ENCODE measurements at regions not wholly inside any gene's neighbourhood (a gene's known extent, or its start where the extent isn't known, plus 50 kb on each side); places are given as distances from the start of the nearest gene placed in this dataset.

GRCh38 chr3:39593341-39593740 lies 125.9 kb downstream of the MOBP start:
- Histone ChIP-seq H3K4me1 (ENCODE audit: insufficient read depth, low read length, severe bottlenecking) (no peaks in the 10 kb centered on the region), H3K9me3 (ENCODE audit: low read length) (no peaks in the 10 kb centered on the region), H3F3A (ENCODE audit: insufficient read depth, low read length) (no peaks in the 10 kb centered on the region), H3K4me3 (ENCODE audit: low read depth, low read length, poor library complexity, severe bottlenecking) (no peak overlapping the region), H4K20me1 (ENCODE audit: insufficient read depth, low read length) (no peaks in the 10 kb centered on the region), H3K27me3 (ENCODE audit: insufficient read depth, low read length) (no peaks in the 10 kb centered on the region), H3K9me2 (ENCODE audit: low read depth, low read length) (no peaks in the 10 kb centered on the region), H3K27ac (ENCODE audit: low read depth, low read length, poor library complexity, severe bottlenecking) (no peak overlapping the region), H3K4me2 (ENCODE audit: low read length) (no peak overlapping the region), H2AFZ (ENCODE audit: low read length) (no peak overlapping the region), H3K36me3 (ENCODE audit: insufficient read depth, low read length) (no peaks in the 10 kb centered on the region), H3K79me2 (ENCODE audit: insufficient read depth, low read length) (no peaks in the 10 kb centered on the region), H3K9ac (ENCODE audit: low read length) (no peak overlapping the region)
- TF ChIP-seq CTCF (IDR thresholded peaks at IDR 0.05; ENCODE audit: low read length): no peak

DNA sequence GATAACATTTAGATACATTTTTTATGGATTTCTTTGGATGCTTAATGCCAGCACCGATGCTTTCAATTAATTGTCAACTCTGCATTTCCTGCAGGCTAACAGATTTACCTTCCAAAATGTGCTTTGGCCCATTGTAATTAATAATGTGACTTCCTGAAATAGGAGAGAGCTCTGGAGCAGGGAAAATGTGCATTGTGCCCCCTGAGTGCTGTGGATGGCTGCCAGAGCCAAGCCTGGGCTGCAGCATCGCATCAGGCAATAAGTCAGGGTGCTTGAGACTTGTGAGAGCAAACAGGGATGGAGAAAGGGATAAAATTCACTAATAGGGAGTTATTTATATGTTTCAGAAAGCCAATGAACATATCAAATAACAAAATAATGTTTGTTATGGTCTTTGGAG lies 133.8 kb downstream of the MOBP start:
- H3K27me3 ChIP-seq (ENCODE audit: insufficient read depth, low read length): no peaks in the 10 kb centered on the region
- no peaks in the 10 kb centered on the region for H3K9me3 ChIP-seq (ENCODE audit: low read length)
- H3K27ac ChIP-seq (ENCODE audit: low read depth, low read length, poor library complexity, severe bottlenecking): no peak overlapping the region
- TF ChIP-seq EZH2 (IDR thresholded peaks at IDR 0.05; ENCODE audit: borderline replicate concordance, low read length) (no peak), CTCF (IDR thresholded peaks at IDR 0.05; ENCODE audit: low read length) (no peak)
- H3K79me2 ChIP-seq (ENCODE audit: insufficient read depth, low read length): no peaks in the 10 kb centered on the region
- H2AFZ ChIP-seq (ENCODE audit: low read length): no peak overlapping the region
- no peak overlapping the region for H3K4me3 ChIP-seq (ENCODE audit: low read depth, low read length, poor library complexity, severe bottlenecking)
- H3F3A ChIP-seq (ENCODE audit: insufficient read depth, low read length): no peaks in the 10 kb centered on the region
- no peaks in the 10 kb centered on the region for H3K36me3 ChIP-seq (ENCODE audit: insufficient read depth, low read length)
- H3K9me2 ChIP-seq (ENCODE audit: low read depth, low read length): no peaks in the 10 kb centered on the region
- no peak overlapping the region for H3K9ac ChIP-seq (ENCODE audit: low read length)
- H4K20me1 ChIP-seq (ENCODE audit: insufficient read depth, low read length): no peaks in the 10 kb centered on the region
- no peak overlapping the region for H3K4me2 ChIP-seq (ENCODE audit: low read length)
- H3K4me1 ChIP-seq (ENCODE audit: insufficient read depth, low read length, severe bottlenecking): no peaks in the 10 kb centered on the region

DNA sequence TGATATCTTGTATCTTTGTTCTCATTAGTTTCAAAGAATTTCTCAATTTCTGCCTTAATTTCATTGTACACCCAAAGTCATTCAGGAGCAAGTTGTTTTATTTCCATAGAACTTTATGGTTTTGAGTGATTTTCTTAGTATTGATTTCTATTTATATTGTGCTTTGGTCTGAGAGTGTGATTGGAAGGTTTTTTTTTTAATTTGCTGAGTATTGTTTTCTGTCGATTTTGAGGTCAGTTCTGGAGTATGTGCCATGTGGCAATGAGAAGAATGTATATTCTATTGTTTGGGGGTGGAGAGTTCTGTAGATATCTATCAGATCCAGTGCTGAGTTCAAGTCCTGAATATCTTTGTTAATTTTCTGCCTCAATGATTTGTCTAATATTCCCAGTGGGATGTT lies 138.4 kb downstream of the MOBP start:
- Histone ChIP-seq H4K20me1 (ENCODE audit: insufficient read depth, low read length) (no peaks in the 10 kb centered on the region), H3K9ac (ENCODE audit: low read length) (no peak overlapping the region), H3K4me1 (ENCODE audit: insufficient read depth, low read length, severe bottlenecking) (no peaks in the 10 kb centered on the region), H3K79me2 (ENCODE audit: insufficient read depth, low read length) (no peaks in the 10 kb centered on the region), H3K4me2 (ENCODE audit: low read length) (no peak overlapping the region), H3K27ac (ENCODE audit: low read depth, low read length, poor library complexity, severe bottlenecking) (no peak overlapping the region), H3K9me2 (ENCODE audit: low read depth, low read length) (no peaks in the 10 kb centered on the region), H3K36me3 (ENCODE audit: insufficient read depth, low read length) (no peaks in the 10 kb centered on the region), H2AFZ (ENCODE audit: low read length) (no peak overlapping the region), H3K9me3 (ENCODE audit: low read length) (no peaks in the 10 kb centered on the region), H3K27me3 (ENCODE audit: insufficient read depth, low read length) (no peaks in the 10 kb centered on the region), H3K4me3 (ENCODE audit: low read depth, low read length, poor library complexity, severe bottlenecking) (no peak overlapping the region), H3F3A (ENCODE audit: insufficient read depth, low read length) (no peaks in the 10 kb centered on the region)
- TF ChIP-seq EZH2 (IDR thresholded peaks at IDR 0.05; ENCODE audit: borderline replicate concordance, low read length) (no peak), CTCF (IDR thresholded peaks at IDR 0.05; ENCODE audit: low read length) (no peak)

All from OCI-LY1 (cell line).